ENCODE measurements at regions not wholly inside any gene's neighbourhood (a gene's known extent, or its start where the extent isn't known, plus 50 kb on each side); places are given as distances from the start of the nearest gene placed in this dataset.

DNA sequence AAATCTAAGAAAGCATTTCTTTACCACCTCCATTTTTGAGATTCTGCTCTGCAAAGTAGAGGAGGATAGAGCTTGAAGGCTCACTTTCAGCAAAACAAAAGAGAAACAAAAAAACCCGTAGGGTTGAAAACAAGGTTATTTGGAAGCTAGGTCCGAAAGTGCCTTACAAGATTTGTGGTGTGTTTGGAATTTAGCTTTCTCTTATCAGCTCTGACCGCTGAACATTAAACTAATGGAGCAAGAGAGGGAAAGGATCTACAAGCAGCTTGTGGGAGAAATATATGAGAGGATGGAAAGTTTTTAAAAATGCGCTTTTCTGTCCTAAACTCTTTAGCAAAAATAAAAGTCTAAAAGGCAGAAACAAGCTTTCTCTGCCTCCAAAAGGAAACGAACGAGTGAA, 545.5 kb downstream of the NTRK3 start:
- H3K4me3 Mint-ChIP-seq, result no peak overlapping the region
- H3K36me3 Mint-ChIP-seq (ENCODE audit: low read depth), result no peaks in the 10 kb centered on the region
- no peaks in the 10 kb centered on the region for H3K4me1 Mint-ChIP-seq (ENCODE audit: low read depth)
- CTCF ChIA-PET, result no interaction called here
- H3K27ac Mint-ChIP-seq, result no peak overlapping the region
- intact Hi-C loops (cut with micrococcal nuclease), result no loop called here
- no peaks in the 10 kb centered on the region for H3K27me3 Mint-ChIP-seq
- peaks cover 2% of the 10 kb centered on the region for H3K9me3 Mint-ChIP-seq
- no peak for DNase-seq
- TF ChIP-seq, protein P1, sequence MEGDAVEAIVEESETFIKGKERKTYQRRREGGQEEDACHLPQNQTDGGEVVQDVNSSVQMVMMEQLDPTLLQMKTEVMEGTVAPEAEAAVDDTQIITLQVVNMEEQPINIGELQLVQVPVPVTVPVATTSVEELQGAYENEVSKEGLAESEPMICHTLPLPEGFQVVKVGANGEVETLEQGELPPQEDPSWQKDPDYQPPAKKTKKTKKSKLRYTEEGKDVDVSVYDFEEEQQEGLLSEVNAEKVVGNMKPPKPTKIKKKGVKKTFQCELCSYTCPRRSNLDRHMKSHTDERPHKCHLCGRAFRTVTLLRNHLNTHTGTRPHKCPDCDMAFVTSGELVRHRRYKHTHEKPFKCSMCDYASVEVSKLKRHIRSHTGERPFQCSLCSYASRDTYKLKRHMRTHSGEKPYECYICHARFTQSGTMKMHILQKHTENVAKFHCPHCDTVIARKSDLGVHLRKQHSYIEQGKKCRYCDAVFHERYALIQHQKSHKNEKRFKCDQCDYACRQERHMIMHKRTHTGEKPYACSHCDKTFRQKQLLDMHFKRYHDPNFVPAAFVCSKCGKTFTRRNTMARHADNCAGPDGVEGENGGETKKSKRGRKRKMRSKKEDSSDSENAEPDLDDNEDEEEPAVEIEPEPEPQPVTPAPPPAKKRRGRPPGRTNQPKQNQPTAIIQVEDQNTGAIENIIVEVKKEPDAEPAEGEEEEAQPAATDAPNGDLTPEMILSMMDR (IDR thresholded peaks at IDR 0.05), result no peak
- POLR2A ChIA-PET, result no interaction called here
- ATAC-seq, result no peak

DNA sequence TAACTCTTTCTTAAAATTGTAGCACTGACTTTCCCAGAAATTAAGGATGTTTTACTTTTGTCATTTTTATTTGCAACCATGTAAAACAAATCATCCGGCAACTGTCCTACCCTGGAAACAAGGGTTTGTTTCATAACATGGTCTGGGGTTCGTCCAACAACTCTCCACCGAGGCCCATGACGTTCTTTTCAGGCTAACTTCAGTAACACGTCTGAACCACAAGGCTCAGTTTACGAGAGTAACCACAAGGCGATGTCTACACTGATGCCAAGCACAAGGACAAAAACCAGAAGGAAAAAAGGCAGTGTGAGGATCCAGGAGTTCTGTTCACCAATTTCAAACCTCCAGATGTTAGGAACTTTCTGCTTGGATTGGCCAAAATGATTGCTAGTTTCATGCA, 546.1 kb downstream of the NTRK3 start:
- ChIA-PET POLR2A (no interaction called here), CTCF (no interaction called here)
- Mint-ChIP-seq H3K4me3 (no peak overlapping the region), H3K36me3 (ENCODE audit: low read depth) (no peaks in the 10 kb centered on the region), H3K4me1 (ENCODE audit: low read depth) (no peaks in the 10 kb centered on the region), H3K27ac (no peak overlapping the region), H3K9me3 (peaks cover 2% of the 10 kb centered on the region), H3K27me3 (no peaks in the 10 kb centered on the region)
- intact Hi-C loops (cut with micrococcal nuclease), result no loop called here
- DNase-seq (no peak), ATAC-seq (no peak)
- TF ChIP-seq, protein P1 (IDR thresholded peaks at IDR 0.05), result no peak

DNA sequence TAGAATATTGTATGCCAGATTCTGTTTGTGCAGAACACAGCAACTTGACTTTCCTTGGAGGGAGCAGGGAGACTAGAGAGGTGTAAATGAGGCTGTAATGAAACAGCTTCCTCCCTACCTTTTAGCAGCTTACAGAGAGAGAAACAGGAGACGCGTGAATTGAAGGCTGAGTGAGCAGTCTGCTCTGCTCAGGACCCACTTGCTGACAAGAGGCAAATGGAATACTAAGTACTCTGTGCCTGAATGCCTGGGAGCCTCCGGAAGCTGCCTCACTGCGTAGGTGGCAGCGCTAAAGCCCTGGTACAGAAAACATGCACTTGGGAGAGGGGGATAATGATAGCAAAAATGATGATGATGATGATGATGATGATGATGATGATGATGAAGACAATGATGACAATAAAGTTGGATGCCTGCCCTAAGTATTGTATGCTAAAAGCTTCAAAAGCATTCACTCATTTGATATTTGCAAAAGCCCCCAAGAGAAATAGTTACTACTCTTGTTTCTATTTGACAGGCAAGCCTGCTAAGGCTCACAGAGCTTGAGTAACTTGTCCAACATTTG, 548.9 kb downstream of the NTRK3 start:
- peaks cover 2% of the 10 kb centered on the region for H3K9me3 Mint-ChIP-seq
- H3K4me1 Mint-ChIP-seq (ENCODE audit: low read depth), result no peaks in the 10 kb centered on the region
- DNase-seq (no peak), ATAC-seq (no peak)
- CTCF ChIA-PET, result no interaction called here
- POLR2A ChIA-PET, result no interaction called here
- H3K36me3 Mint-ChIP-seq (ENCODE audit: low read depth), result no peaks in the 10 kb centered on the region
- TF ChIP-seq, protein P1 (IDR thresholded peaks at IDR 0.05), result no peak
- H3K27ac Mint-ChIP-seq, result no peak overlapping the region
- H3K4me3 Mint-ChIP-seq, result no peak overlapping the region
- intact Hi-C loops (cut with micrococcal nuclease), result no loop called here
- H3K27me3 Mint-ChIP-seq, result no peaks in the 10 kb centered on the region

DNA sequence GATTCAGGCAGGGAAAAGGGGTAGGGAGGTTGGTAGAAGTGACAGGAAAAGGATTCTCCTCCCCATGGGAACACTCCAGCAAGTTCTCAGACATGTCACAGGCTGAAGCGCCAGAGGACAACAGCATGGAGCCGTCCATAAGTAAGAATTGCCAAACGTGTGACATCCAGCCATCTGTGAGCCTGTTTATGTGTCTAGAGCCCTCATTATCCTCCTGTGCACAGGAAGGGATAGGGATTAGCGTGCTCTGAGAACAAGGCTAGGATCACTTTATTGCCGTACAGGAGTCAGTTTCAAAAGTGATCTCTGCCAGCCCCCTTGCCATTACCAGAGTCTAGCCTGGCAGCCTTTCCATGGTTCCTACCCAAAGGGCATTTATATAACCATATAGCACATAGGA, 549.5 kb downstream of the NTRK3 start:
- CTCF ChIA-PET, result no interaction called here
- POLR2A ChIA-PET, result no interaction called here
- DNase-seq, result no peak
- H3K27me3 Mint-ChIP-seq, result no peaks in the 10 kb centered on the region
- peaks cover 2% of the 10 kb centered on the region for H3K9me3 Mint-ChIP-seq
- TF ChIP-seq, protein P1 (IDR thresholded peaks at IDR 0.05), result no peak
- intact Hi-C loops (cut with micrococcal nuclease), result no loop called here
- H3K27ac Mint-ChIP-seq, result no peak overlapping the region
- H3K36me3 Mint-ChIP-seq (ENCODE audit: low read depth), result no peaks in the 10 kb centered on the region
- H3K4me3 Mint-ChIP-seq, result no peak overlapping the region
- ATAC-seq, result no peak
- H3K4me1 Mint-ChIP-seq (ENCODE audit: low read depth), result no peaks in the 10 kb centered on the region

DNA sequence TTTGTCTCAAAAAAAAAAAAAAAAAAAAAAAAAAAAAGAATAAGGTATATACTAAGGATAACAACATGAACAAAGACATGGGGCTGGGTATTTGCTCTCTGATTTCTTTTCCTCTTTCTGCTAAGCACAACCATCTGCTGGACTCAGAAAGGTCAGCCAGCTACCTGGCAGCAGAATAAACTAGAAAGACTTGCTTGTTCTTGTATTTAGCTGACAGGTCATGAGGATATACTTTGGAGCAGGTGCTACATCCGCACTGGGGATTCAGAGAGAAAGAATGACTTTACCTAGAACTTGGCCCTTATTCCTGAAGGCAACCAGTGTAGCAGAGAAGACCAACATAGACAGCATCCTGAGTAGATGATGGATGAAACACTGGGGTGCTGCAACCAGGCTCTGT, 550.5 kb downstream of the NTRK3 start:
- no peak overlapping the region for H3K27ac Mint-ChIP-seq
- POLR2A ChIA-PET, result no interaction called here
- H3K4me3 Mint-ChIP-seq, result no peak overlapping the region
- H3K4me1 Mint-ChIP-seq (ENCODE audit: low read depth), result no peaks in the 10 kb centered on the region
- H3K9me3 Mint-ChIP-seq, result no peaks in the 10 kb centered on the region
- DNase-seq (no peak), ATAC-seq (no peak)
- no peaks in the 10 kb centered on the region for H3K27me3 Mint-ChIP-seq
- TF ChIP-seq, protein P1 (IDR thresholded peaks at IDR 0.05), result no peak
- CTCF ChIA-PET, result no interaction called here
- H3K36me3 Mint-ChIP-seq (ENCODE audit: low read depth), result no peaks in the 10 kb centered on the region
- intact Hi-C loops (cut with micrococcal nuclease), result no loop called here
